Stimulated activated CD4-positive, alpha-beta T cell treated with anti-CD3 and anti-CD28 coated beads, Interleukin-2, amount 100 ng/mL, for 24 hours (primary cell): ENCODE measurements at regions not wholly inside any gene's neighbourhood (a gene's known extent, or its start where the extent isn't known, plus 50 kb on each side); places are given as distances from the start of the nearest gene placed in this dataset.

Experiments
- DNase-seq, 2 donors: peaks; one replicate each; pipeline ENCODE4 v3.0.0-alpha.2; 2020

GRCh38 chr15:69963385-69963784, 134.3 kb downstream of the TLE3 start:
- no peak for DNase-seq

DNA sequence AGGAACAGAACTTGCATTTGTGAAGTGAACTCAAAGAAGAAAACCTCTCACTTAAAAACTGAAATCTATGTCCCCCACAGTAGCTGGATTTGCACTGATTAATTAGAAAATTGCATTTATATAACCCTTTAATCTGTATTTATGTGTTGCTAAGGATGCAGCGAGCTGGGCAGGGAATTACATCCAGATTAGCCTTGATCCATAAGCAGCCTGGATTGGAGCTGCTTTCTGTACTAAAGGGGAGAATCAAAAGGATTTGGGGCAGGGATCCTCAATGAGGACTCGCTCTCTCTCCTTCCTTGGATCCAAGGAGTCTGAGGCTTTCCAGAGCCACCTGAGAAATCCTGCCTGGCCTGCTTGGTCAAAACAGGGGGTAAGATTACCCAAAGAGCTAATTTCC, 125.9 kb downstream of the TLE3 start:
- no peak for DNase-seq

GRCh38 chr15:69972436-69972835, 125.3 kb downstream of the TLE3 start:
- no peak for DNase-seq

GRCh38 chr15:69973102-69973714, 124.5 kb downstream of the TLE3 start:
- DNase-seq, result peak; percentile 27 to 29

GRCh38 chr15:69973880-69974279, 123.8 kb downstream of the TLE3 start:
- DNase-seq, result no peak

DNA sequence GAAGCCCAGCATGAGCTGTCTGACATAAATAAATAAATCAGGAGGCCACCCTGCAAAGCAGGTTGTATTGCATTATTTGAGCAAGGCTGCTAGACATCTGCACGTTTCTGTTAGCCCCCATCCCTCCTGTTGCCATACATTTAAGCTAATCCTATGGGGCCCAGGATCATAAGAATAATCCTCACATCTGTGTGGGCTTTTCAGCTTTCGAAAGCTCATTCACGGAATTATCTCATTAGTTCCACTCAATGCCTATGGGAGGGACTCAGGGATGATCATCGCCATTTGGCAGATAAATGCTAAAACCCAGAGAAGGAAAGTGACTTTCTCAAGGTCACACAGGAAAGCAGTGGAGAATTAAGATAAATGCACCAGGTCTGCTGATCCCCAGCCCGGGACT, 123.4 kb downstream of the TLE3 start:
- DNase-seq, result no peak

- peak; percentile 49 to 64 for DNase-seq
Observed at GRCh38 chr15:69976366-69976994, 121.2 kb downstream of the TLE3 start.

GRCh38 chr15:69978603-69979002, 119.1 kb downstream of the TLE3 start:
- DNase-seq, result no peak

GRCh38 chr15:69979262-69979661, 118.5 kb downstream of the TLE3 start:
- no peak for DNase-seq

DNA sequence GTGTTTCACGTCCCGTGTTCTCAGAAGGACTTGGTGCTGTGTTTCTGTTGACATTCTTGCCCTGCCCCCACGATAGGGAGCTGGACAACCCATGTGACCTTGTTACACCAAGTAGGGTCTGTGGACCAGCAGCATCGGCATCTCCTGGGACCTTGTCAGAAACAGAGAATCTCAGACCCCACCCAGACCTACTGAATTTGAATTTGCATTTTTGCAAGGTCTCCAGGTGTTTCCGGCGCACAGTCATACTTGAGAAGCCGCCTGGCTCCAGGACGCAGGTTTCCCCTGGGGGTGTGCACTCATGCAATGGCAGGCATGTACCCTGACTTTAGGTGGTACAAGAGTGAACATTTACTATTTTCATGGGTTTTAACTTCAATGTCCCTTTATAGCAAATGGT, 117.9 kb downstream of the TLE3 start:
- DNase-seq, result no peak

- no peak for DNase-seq
Observed at GRCh38 chr15:69980341-69981059, 117.2 kb downstream of the TLE3 start.

DNA sequence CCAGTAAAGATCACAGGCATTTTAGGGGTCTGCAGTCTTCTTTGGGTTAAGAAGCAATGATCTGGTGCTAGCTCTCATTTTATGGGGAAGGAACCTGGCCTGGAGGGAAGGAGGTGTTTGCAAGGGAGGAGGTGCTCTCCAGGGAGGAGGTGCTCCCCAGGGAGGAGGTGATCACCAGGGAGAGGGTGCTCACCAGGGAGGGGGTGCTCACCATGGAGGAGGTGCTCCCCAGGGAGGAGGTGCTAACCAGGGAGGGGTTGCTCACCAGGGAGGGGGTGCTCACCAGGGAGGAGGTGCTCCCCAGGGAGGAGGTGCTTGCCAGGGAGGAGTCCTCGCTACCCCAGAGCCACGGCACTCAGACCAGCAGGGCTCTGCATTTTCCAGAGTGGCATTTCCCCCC, 115.7 kb downstream of the TLE3 start:
- DNase-seq, result no peak

GRCh38 chr15:69983696-69984265, 113.9 kb downstream of the TLE3 start:
- DNase-seq, result no peak

GRCh38 chr15:69987492-69988489, 109.9 kb downstream of the TLE3 start:
- no peak for DNase-seq

GRCh38 chr15:69988541-69989225, 109.0 kb downstream of the TLE3 start:
- DNase-seq, result no peak

DNA sequence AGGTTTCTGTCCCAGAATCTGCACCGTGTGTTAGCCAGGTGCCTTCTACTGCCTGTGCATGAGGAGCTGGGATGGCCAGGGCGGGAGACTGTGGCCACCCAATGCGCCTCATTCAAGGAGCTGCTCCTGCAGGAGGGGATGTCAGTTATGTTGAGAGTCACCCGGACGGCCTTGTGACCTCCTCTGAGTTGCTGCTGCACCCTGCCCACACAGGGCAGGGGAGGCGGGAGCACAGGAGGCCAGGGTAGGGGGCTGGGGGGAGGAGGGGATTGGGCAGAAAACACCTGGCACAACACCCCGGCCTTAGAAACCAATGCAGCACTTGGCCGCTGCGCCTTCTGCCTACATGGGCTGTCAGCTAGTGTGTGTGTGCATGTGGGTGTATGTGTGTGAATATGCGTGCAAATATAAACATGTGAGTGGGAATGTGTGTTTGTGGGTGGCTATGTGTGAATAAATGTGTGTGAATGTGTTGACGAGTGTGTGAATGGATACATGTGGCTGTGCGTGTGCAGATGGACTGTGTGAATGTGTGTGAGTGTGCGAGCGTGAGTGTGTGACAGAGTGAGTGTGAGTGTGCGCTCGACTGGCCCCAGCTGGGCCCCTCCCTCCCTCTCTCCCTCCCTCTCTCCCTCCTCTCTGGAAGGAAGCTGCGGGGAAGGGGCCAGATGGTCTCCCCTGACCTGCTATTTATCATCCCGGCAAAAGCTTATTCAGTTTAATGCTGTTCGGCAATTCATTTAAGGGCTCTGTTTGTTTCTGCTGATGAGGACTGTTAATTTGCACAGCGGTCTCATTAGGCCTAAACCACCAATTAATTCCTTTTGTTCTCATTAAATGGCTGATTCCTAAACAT, 106.9 kb downstream of the TLE3 start:
- no peak for DNase-seq

GRCh38 chr15:69991551-69991980, 106.2 kb downstream of the TLE3 start:
- no peak for DNase-seq

GRCh38 chr15:69992348-69992747, 105.4 kb downstream of the TLE3 start:
- DNase-seq, result no peak

DNA sequence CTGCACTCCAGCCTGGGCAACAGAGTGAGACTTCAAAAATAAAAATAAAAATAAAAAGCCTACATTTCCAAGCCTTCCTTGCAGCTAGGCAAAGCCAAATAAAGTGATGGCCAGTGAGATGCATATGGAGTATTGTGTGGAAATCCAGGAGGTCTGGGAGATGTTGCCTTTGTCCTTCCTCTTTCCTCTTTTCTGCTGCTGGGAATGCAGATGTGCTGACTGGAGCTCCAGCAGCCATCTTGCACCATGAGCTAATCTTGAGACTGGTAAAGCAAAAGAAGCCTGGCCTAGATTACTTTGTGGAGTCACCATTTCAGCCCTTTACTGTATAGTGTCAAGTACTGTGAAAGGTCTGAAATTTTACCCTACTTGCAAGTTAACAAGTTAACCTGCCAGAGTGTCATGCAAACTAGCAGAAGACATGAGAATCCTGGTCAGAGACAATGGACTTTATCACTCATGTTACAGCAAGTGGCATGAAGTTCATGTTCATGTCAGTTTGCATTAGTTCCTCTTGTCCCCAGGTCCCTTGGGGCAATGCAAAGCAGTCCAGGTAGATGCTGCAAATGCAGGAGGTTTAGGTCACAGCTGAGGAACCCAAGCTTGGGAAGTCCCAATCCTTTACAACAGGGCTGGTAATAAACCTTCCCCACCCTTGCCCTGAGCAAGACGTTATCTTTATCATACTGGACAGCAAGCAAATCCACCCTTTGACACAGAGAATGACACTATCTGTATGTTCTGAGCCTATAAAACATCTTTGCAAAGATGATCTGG, 103.1 kb downstream of the TLE3 start:
- DNase-seq, result no peak
